ENCODE measurements at regions not wholly inside any gene's neighbourhood (a gene's known extent, or its start where the extent isn't known, plus 50 kb on each side); places are given as distances from the start of the nearest gene placed in this dataset.

GRCh38 chr6:137776256-137776655 is 90.8 kb upstream of the TNFAIP3 start:
- 88 to 93% methylated on average over 9 of the region's 9 CpGs for WGBS, 2 donors
- DNase-seq, result no peak
- no peaks in the 10 kb centered on the region for H3K4me1 ChIP-seq
- no peaks in the 10 kb centered on the region for H3K27me3 ChIP-seq
- intact Hi-C loops (cut with DNase I; ENCODE audit: low total_unique reads), result no loop called here
- no peaks in the 10 kb centered on the region for H3K36me3 ChIP-seq (ENCODE audit: low read depth, missing control alignments)
- no peak overlapping the region for H3K4me3 ChIP-seq
- no peaks in the 10 kb centered on the region for H3K9me3 ChIP-seq
- H3K27ac ChIP-seq, result no peak overlapping the region
- TF ChIP-seq, protein P1, sequence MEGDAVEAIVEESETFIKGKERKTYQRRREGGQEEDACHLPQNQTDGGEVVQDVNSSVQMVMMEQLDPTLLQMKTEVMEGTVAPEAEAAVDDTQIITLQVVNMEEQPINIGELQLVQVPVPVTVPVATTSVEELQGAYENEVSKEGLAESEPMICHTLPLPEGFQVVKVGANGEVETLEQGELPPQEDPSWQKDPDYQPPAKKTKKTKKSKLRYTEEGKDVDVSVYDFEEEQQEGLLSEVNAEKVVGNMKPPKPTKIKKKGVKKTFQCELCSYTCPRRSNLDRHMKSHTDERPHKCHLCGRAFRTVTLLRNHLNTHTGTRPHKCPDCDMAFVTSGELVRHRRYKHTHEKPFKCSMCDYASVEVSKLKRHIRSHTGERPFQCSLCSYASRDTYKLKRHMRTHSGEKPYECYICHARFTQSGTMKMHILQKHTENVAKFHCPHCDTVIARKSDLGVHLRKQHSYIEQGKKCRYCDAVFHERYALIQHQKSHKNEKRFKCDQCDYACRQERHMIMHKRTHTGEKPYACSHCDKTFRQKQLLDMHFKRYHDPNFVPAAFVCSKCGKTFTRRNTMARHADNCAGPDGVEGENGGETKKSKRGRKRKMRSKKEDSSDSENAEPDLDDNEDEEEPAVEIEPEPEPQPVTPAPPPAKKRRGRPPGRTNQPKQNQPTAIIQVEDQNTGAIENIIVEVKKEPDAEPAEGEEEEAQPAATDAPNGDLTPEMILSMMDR (IDR thresholded peaks at IDR 0.05), result no peak
- no peak for TF ChIP-seq POLR2A (IDR thresholded peaks at IDR 0.05)

- TF ChIP-seq POLR2A (IDR thresholded peaks at IDR 0.05), result no peak
- TF ChIP-seq, protein P1 (IDR thresholded peaks at IDR 0.05), result no peak
- Histone ChIP-seq H3K36me3 (ENCODE audit: low read depth, missing control alignments) (no peaks in the 10 kb centered on the region), H3K27ac (no peak overlapping the region), H3K27me3 (no peaks in the 10 kb centered on the region), H3K4me3 (no peak overlapping the region), H3K9me3 (no peaks in the 10 kb centered on the region), H3K4me1 (no peaks in the 10 kb centered on the region)
- 78 to 82% methylated on average over 15 of the region's 15 CpGs for WGBS, 2 donors
- DNase-seq, result no peak
- intact Hi-C loops (cut with DNase I; ENCODE audit: low total_unique reads), result no loop called here
Measured at GRCh38 chr6:137776786-137777686, 90.0 kb upstream of the TNFAIP3 start.

GRCh38 chr6:137777687-137778075 is 89.4 kb upstream of the TNFAIP3 start:
- WGBS, 2 donors, result 87% methylated on average over 1 of the region's 1 CpG
- Histone ChIP-seq H3K4me3 (no peak overlapping the region), H3K36me3 (ENCODE audit: low read depth, missing control alignments) (no peaks in the 10 kb centered on the region), H3K9me3 (no peaks in the 10 kb centered on the region), H3K27ac (no peak overlapping the region), H3K4me1 (no peaks in the 10 kb centered on the region), H3K27me3 (no peaks in the 10 kb centered on the region)
- DNase-seq, result no peak
- TF ChIP-seq POLR2A (IDR thresholded peaks at IDR 0.05), result no peak
- TF ChIP-seq, protein P1 (IDR thresholded peaks at IDR 0.05), result no peak
- intact Hi-C loops (cut with DNase I; ENCODE audit: low total_unique reads), result no loop called here

- peak overlapping the region in 1 of 2 donors; percentile 23 for H3K27ac ChIP-seq
- 78 to 91% methylated on average over 3 of the region's 3 CpGs for whole genome bisulfite sequencing, 2 donors
- no peaks in the 10 kb centered on the region for H3K36me3 ChIP-seq (ENCODE audit: low read depth, missing control alignments)
- intact Hi-C loops (cut with DNase I; ENCODE audit: low total_unique reads), result no loop called here
- DNase-seq, result no peak
- no peaks in the 10 kb centered on the region for H3K9me3 ChIP-seq
- H3K4me3 ChIP-seq, result no peak overlapping the region
- TF ChIP-seq, protein P1 (IDR thresholded peaks at IDR 0.05), result no peak
- no peak for TF ChIP-seq POLR2A (IDR thresholded peaks at IDR 0.05)
- H3K27me3 ChIP-seq, result no peaks in the 10 kb centered on the region
- no peaks in the 10 kb centered on the region for H3K4me1 ChIP-seq
Measured at GRCh38 chr6:137779982-137780381, 87.1 kb upstream of the TNFAIP3 start.
